Adrenal gland (tissue), 9 donors: ENCODE measurements at regions not wholly inside any gene's neighbourhood (a gene's known extent, or its start where the extent isn't known, plus 50 kb on each side); places are given as distances from the start of the nearest gene placed in this dataset.

Source experiments
- DNase-seq, 7 donors: peaks; one replicate each; pipeline ENCODE4 v3.0.0-alpha.2; 2019 to 2020
- H3K27ac ChIP-seq, 5 donors: fragments of 200-600 bp; sonication (generic) in 4 of 5; 1 replicate in 3 of 5; 2 replicates in 2 of 5; pipeline versions ENCODE4 v1.5.1 to v1.8.0; 2016 to 2020; ENCODE audit warnings: mild to moderate bottlenecking in 1 of 5
- H3K27me3 ChIP-seq: fragments of 200-600 bp; 2 replicates; pipeline ENCODE4 v1.8.0; 2021
- H3K36me3 ChIP-seq, 2 donors: fragments of 200-600 bp; replicated peaks in 1 of 2; 1 replicate in 1 of 2; 2 replicates in 1 of 2; pipeline versions ENCODE4 v1.5.1 to v1.8.0; 2018 to 2022
- H3K4me1 ChIP-seq, 2 donors: fragments of 200-600 bp; replicated peaks in 1 of 2; 1 replicate in 1 of 2; 2 replicates in 1 of 2; pipeline versions ENCODE4 v1.5.1 to v1.8.0; 2018 to 2021
- H3K4me3 ChIP-seq, 4 donors: fragments of 200-600 bp; sonication (generic) in 3 of 4; one replicate each; pipeline ENCODE4 v1.5.1; 2016 to 2018
- H3K9me3 ChIP-seq, 3 donors: fragments of 200-600 bp; sonication (generic) in 1 of 3; replicated peaks in 1 of 3; 1 replicate in 2 of 3; 2 replicates in 1 of 3; pipeline versions ENCODE4 v1.5.1 to v1.8.0; 2016 to 2021
- POLR2A ChIP-seq, 2 donors: fragments of 450-650 bp; IDR thresholded peaks; one replicate each; pipeline ENCODE4 v1.6.1; 2017; ENCODE audit warnings: antibody characterized with exemption in 2 of 2, mild to moderate bottlenecking in 2 of 2, moderate library complexity in 1 of 2
- WGBS, 4 donors: extraction: QIAGEN DNeasy Blood & Tissue Kit in 2 of 4; methylation state at CpG; one replicate each; pipeline versions ENCODE4 v1.1.5 to v1.1.7; 2013 to 2017; 5-methylcytosine and 5-hydroxymethylcytosine counted together
- intact Hi-C, 2 donors: fragments of 100-400 bp; cut with DNase I; formaldehyde crosslinking; loops; one replicate each; pipeline versions ENCODE4 v1.14.1 to v1.15.0; 2022 to 2023
- TF ChIP-seq, protein P1 (sequence below), 6 experiments: fragments of 450-650 bp in 4 of 6; fragments of 200-600 bp in 2 of 6; sonication (generic) in 1 of 6; IDR thresholded peaks; 1 replicate in 5 of 6; 2 replicates in 1 of 6; pipeline versions ENCODE4 v1.5.1 to v1.8.0; 2016 to 2021; ENCODE audit warnings: antibody characterized with exemption in 6 of 6, mild to moderate bottlenecking in 2 of 6, moderate library complexity in 1 of 6
- donor health status: healthy with polysubstance abuse.
- donor health status: Bipolar disorder and iron deficiency.
- donor health status: DM: yes; HTN: yes; CAD: no.
- donor health status: DM: no; HTN: no; CAD: no.
- donor health status: DM: no; HTN: no; CAD: no.

DNA sequence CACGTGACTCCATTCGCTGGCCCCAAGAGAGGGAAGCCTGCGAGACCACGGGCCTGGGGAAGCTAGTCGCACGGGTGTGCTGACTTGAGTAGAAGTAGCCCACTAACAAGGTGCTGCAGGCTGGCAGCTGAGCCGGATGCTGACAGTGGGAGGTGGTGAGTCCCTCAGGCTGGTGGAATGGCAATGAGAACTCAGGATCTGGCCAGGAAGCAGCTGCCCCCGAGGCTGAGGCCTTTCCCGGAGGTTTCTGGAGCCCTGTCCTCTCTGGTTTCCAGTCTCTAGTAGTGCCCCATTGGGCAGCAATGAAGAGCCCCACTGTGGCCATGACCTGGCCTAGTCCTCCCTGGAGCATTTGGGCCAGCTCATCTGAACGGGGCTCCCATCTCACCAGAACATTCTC is 366.7 kb upstream of the IRX4 start:
- no peak for DNase-seq
- intact Hi-C loops: no loop called here
- H3K27me3 ChIP-seq: peaks cover 4% of the 10 kb centered on the region
- H3K9me3 ChIP-seq: no peaks in the 10 kb centered on the region
- no peak overlapping the region for H3K4me3 ChIP-seq
- no peak for TF ChIP-seq POLR2A (IDR thresholded peaks at IDR 0.05)
- TF ChIP-seq, protein P1, sequence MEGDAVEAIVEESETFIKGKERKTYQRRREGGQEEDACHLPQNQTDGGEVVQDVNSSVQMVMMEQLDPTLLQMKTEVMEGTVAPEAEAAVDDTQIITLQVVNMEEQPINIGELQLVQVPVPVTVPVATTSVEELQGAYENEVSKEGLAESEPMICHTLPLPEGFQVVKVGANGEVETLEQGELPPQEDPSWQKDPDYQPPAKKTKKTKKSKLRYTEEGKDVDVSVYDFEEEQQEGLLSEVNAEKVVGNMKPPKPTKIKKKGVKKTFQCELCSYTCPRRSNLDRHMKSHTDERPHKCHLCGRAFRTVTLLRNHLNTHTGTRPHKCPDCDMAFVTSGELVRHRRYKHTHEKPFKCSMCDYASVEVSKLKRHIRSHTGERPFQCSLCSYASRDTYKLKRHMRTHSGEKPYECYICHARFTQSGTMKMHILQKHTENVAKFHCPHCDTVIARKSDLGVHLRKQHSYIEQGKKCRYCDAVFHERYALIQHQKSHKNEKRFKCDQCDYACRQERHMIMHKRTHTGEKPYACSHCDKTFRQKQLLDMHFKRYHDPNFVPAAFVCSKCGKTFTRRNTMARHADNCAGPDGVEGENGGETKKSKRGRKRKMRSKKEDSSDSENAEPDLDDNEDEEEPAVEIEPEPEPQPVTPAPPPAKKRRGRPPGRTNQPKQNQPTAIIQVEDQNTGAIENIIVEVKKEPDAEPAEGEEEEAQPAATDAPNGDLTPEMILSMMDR (IDR thresholded peaks at IDR 0.05): no peak
- H3K27ac ChIP-seq: no peak overlapping the region
- 70 to 87% (median 81%) methylated on average over 5 to 10 of the region's 10 CpGs for WGBS, 4 donors
- no peaks in the 10 kb centered on the region for H3K4me1 ChIP-seq
- no peaks in the 10 kb centered on the region for H3K36me3 ChIP-seq

DNA sequence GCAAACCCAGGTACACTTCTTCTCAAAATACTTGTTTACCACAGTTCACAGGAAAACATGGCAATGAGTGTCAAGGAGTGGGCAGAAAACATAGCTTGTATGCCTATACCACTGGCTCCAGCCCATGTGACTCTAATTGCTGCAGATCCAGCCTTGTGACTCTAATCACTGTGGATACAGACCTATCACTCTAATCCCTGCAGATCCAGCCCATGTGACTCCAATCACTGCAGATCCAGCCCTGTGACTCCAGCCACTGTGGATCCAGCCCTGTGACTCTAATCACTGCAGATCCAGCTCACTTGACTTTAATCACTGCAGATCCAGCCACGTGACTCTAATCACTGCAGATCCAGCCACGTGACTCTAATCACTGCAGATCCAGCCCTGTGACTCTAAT is 366.3 kb upstream of the IRX4 start:
- Histone ChIP-seq H3K9me3 (no peaks in the 10 kb centered on the region), H3K36me3 (no peaks in the 10 kb centered on the region), H3K27me3 (peaks cover 4% of the 10 kb centered on the region), H3K4me1 (no peaks in the 10 kb centered on the region), H3K4me3 (no peak overlapping the region), H3K27ac (no peak overlapping the region)
- DNase-seq: no peak
- intact Hi-C loops: no loop called here
- TF ChIP-seq POLR2A (IDR thresholded peaks at IDR 0.05): no peak
- TF ChIP-seq, protein P1 (IDR thresholded peaks at IDR 0.05): no peak
- WGBS, 4 donors: 37 to 63% (median 42%) methylated on average over 2 of the region's 2 CpGs

DNA sequence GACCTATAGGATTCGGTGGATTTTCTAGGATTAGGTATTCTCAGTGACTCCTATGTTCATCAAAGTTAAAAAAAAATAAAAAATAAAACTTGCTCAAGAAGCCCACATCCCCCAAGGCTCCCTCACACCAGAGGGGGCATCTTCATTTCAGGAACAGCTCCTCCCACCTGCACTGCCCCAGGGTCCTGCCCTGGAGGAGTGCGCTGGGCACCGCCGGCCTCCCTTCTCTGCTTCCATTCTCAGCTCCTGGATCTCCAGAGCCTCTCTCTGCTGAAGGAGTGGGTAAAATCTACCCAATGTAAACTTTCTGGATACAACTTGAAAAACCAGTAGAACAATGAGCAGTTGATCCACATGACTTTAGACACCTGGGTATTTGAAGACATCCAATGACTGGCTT is 359.8 kb upstream of the IRX4 start:
- Histone ChIP-seq H3K4me1 (no peaks in the 10 kb centered on the region), H3K27ac (no peak overlapping the region), H3K36me3 (no peaks in the 10 kb centered on the region), H3K27me3 (no peaks in the 10 kb centered on the region), H3K9me3 (no peaks in the 10 kb centered on the region), H3K4me3 (no peak overlapping the region)
- 84 to 95% (median 93%) methylated on average over 4 of the region's 4 CpGs for WGBS, 4 donors
- intact Hi-C loops: no loop called here
- TF ChIP-seq, protein P1 (IDR thresholded peaks at IDR 0.05): no peak
- TF ChIP-seq POLR2A (IDR thresholded peaks at IDR 0.05): no peak
- no peak for DNase-seq

DNA sequence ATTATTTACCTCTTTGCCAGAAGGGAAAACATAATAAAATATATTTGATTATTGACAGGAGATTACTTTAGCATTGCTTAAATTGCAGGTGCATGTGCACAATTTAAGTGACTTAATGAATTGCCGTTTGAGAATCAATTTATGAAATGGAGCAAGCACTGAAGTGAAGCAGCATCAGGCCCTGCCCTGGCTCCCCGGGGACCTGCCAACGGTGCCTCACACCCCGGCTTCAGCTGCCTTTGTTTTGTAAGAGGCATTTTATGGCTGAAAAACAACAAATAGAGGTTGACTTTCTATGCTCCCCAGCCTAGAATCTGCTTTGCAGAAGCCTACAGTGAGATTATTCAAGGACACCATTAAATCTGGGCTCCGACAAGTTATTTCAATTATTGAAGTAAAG is 359.1 kb upstream of the IRX4 start:
- no peak for DNase-seq
- Histone ChIP-seq H3K9me3 (no peaks in the 10 kb centered on the region), H3K27ac (no peak overlapping the region), H3K4me3 (no peak overlapping the region), H3K36me3 (no peaks in the 10 kb centered on the region), H3K27me3 (no peaks in the 10 kb centered on the region), H3K4me1 (no peaks in the 10 kb centered on the region)
- intact Hi-C loops: no loop called here
- TF ChIP-seq POLR2A (IDR thresholded peaks at IDR 0.05): no peak
- TF ChIP-seq, protein P1 (IDR thresholded peaks at IDR 0.05): no peak
- 61 to 70% (median 67%) methylated on average over 5 of the region's 5 CpGs for WGBS, 4 donors
